ENCODE measurements at regions not wholly inside any gene's neighbourhood (a gene's known extent, or its start where the extent isn't known, plus 50 kb on each side); places are given as distances from the start of the nearest gene placed in this dataset.

- DNase-seq (ENCODE audit: insufficient read length) (no peak), FAIRE-seq (no peak)
- no peak for TF ChIP-seq POLR2A (IDR thresholded peaks at IDR 0.05; ENCODE audit: low read depth, low read length)
- TF ChIP-seq POLR2AphosphoS5 (IDR thresholded peaks at IDR 0.05; ENCODE audit: low read depth, low read length): no peak
- TF ChIP-seq TAF1 (IDR thresholded peaks at IDR 0.05; ENCODE audit: borderline replicate concordance, low read depth, low read length): no peak
These were observed 507.7 kb downstream of the PDHA2 start for GRCh38 chr4:96347582-96347981.

- FAIRE-seq (no peak), DNase-seq (ENCODE audit: insufficient read length) (no peak)
These were observed 512.2 kb downstream of the PDHA2 start for GRCh38 chr4:96352051-96352517.

GRCh38 chr4:96354036-96354712 lies 514.3 kb downstream of the PDHA2 start:
- FAIRE-seq: no peak
- no peak for DNase-seq (ENCODE audit: insufficient read length)
- no peak for TF ChIP-seq POLR2A (IDR thresholded peaks at IDR 0.05; ENCODE audit: low read depth, low read length)
- TF ChIP-seq TAF1 (IDR thresholded peaks at IDR 0.05; ENCODE audit: borderline replicate concordance, low read depth, low read length): no peak
- TF ChIP-seq POLR2AphosphoS5 (IDR thresholded peaks at IDR 0.05; ENCODE audit: low read depth, low read length): no peak

More at GRCh38 chr4:96352051-96352517, 512.2 kb downstream of the PDHA2 start:
- TF ChIP-seq POLR2A (IDR thresholded peaks at IDR 0.05; ENCODE audit: low read depth, low read length): no peak
- no peak for TF ChIP-seq TAF1 (IDR thresholded peaks at IDR 0.05; ENCODE audit: borderline replicate concordance, low read depth, low read length)
- TF ChIP-seq POLR2AphosphoS5 (IDR thresholded peaks at IDR 0.05; ENCODE audit: low read depth, low read length): no peak

- TF ChIP-seq POLR2AphosphoS5 (IDR thresholded peaks at IDR 0.05; ENCODE audit: low read depth, low read length) (no peak), TAF1 (IDR thresholded peaks at IDR 0.05; ENCODE audit: borderline replicate concordance, low read depth, low read length) (no peak), POLR2A (IDR thresholded peaks at IDR 0.05; ENCODE audit: low read depth, low read length) (no peak)
- DNase-seq (ENCODE audit: insufficient read length) (no peak), FAIRE-seq (no peak)
These were observed 515.5 kb downstream of the PDHA2 start for GRCh38 chr4:96355414-96355813.

GRCh38 chr4:96356591-96357370 lies 516.9 kb downstream of the PDHA2 start:
- FAIRE-seq: no peak
- TF ChIP-seq POLR2A (IDR thresholded peaks at IDR 0.05; ENCODE audit: low read depth, low read length) (no peak), POLR2AphosphoS5 (IDR thresholded peaks at IDR 0.05; ENCODE audit: low read depth, low read length) (no peak), TAF1 (IDR thresholded peaks at IDR 0.05; ENCODE audit: borderline replicate concordance, low read depth, low read length) (no peak)

GRCh38 chr4:96366632-96367031 lies 526.7 kb downstream of the PDHA2 start:
- TF ChIP-seq POLR2AphosphoS5 (IDR thresholded peaks at IDR 0.05; ENCODE audit: low read depth, low read length) (no peak), TAF1 (IDR thresholded peaks at IDR 0.05; ENCODE audit: borderline replicate concordance, low read depth, low read length) (no peak), POLR2A (IDR thresholded peaks at IDR 0.05; ENCODE audit: low read depth, low read length) (no peak)
- FAIRE-seq: no peak

More at GRCh38 chr4:96356591-96357370, 516.9 kb downstream of the PDHA2 start:
- no peak for DNase-seq (ENCODE audit: insufficient read length)

GRCh38 chr4:96375367-96375766 lies 535.5 kb downstream of the PDHA2 start:
- FAIRE-seq: no peak
- no peak for DNase-seq (ENCODE audit: insufficient read length)
- TF ChIP-seq POLR2A (IDR thresholded peaks at IDR 0.05; ENCODE audit: low read depth, low read length): no peak

More at GRCh38 chr4:96366632-96367031, 526.7 kb downstream of the PDHA2 start:
- DNase-seq (ENCODE audit: insufficient read length): no peak

- DNase-seq (ENCODE audit: insufficient read length): no peak
- TF ChIP-seq TAF1 (IDR thresholded peaks at IDR 0.05; ENCODE audit: borderline replicate concordance, low read depth, low read length): no peak
- no peak for TF ChIP-seq POLR2A (IDR thresholded peaks at IDR 0.05; ENCODE audit: low read depth, low read length)
- FAIRE-seq: no peak
These were observed 539.6 kb downstream of the PDHA2 start for GRCh38 chr4:96379524-96379923.

- FAIRE-seq: no peak
- DNase-seq (ENCODE audit: insufficient read length): no peak
- no peak for TF ChIP-seq POLR2A (IDR thresholded peaks at IDR 0.05; ENCODE audit: low read depth, low read length)
These were observed 540.2 kb downstream of the PDHA2 start for GRCh38 chr4:96380106-96380505.

- TF ChIP-seq TAF1 (IDR thresholded peaks at IDR 0.05; ENCODE audit: borderline replicate concordance, low read depth, low read length): no peak
- no peak for TF ChIP-seq POLR2AphosphoS5 (IDR thresholded peaks at IDR 0.05; ENCODE audit: low read depth, low read length)
- no peak for TF ChIP-seq POLR2A (IDR thresholded peaks at IDR 0.05; ENCODE audit: low read depth, low read length)
- no peak for DNase-seq (ENCODE audit: insufficient read length)
- FAIRE-seq: no peak
These were observed 543.5 kb downstream of the PDHA2 start for GRCh38 chr4:96383349-96383748.

GRCh38 chr4:96389770-96390169 lies 549.9 kb downstream of the PDHA2 start:
- FAIRE-seq: no peak
- TF ChIP-seq POLR2AphosphoS5 (IDR thresholded peaks at IDR 0.05; ENCODE audit: low read depth, low read length) (no peak), POLR2A (IDR thresholded peaks at IDR 0.05; ENCODE audit: low read depth, low read length) (no peak), TAF1 (IDR thresholded peaks at IDR 0.05; ENCODE audit: borderline replicate concordance, low read depth, low read length) (no peak)
- no peak for DNase-seq (ENCODE audit: insufficient read length)

GRCh38 chr4:96390404-96390803 lies 550.5 kb downstream of the PDHA2 start:
- TF ChIP-seq TAF1 (IDR thresholded peaks at IDR 0.05; ENCODE audit: borderline replicate concordance, low read depth, low read length) (no peak), POLR2AphosphoS5 (IDR thresholded peaks at IDR 0.05; ENCODE audit: low read depth, low read length) (no peak), POLR2A (IDR thresholded peaks at IDR 0.05; ENCODE audit: low read depth, low read length) (no peak)
- no peak for FAIRE-seq
- DNase-seq (ENCODE audit: insufficient read length): no peak
